GM18505 (cell line): ENCODE measurements at regions not wholly inside any gene's neighbourhood (a gene's known extent, or its start where the extent isn't known, plus 50 kb on each side); places are given as distances from the start of the nearest gene placed in this dataset.

Experiments used
- ATAC-seq: cut with Tn5 transposase; IDR thresholded peaks from one replicate; pipeline ENCODE4 v1.9.1; 2021; ENCODE audit not compliant: unreplicated experiment
- POLR2A ChIP-seq: IDR thresholded peaks from 4 replicates; pipeline ENCODE4 v1.6.1; 2011; ENCODE audit warnings: borderline replicate concordance; ENCODE audit not compliant: insufficient read depth, insufficient read length; ENCODE audit errors: extremely low read depth

GRCh38 chr6:113168057-113168456 lies 689.1 kb upstream of the MARCKS start:
- no peak for TF ChIP-seq POLR2A
- no peak for ATAC-seq

GRCh38 chr6:113169484-113169883 lies 687.7 kb upstream of the MARCKS start:
- no peak for ATAC-seq
- no peak for TF ChIP-seq POLR2A

- no peak for ATAC-seq
- TF ChIP-seq POLR2A = no peak
Observed at GRCh38 chr6:113170454-113170853, 686.7 kb upstream of the MARCKS start.

GRCh38 chr6:113171882-113172281 lies 685.3 kb upstream of the MARCKS start:
- ATAC-seq = no peak

GRCh38 chr6:113172531-113172966 lies 684.6 kb upstream of the MARCKS start:
- no peak for ATAC-seq
- no peak for TF ChIP-seq POLR2A

More at GRCh38 chr6:113171882-113172281, 685.3 kb upstream of the MARCKS start:
- TF ChIP-seq POLR2A = no peak

- no peak for TF ChIP-seq POLR2A
- no peak for ATAC-seq
Observed at GRCh38 chr6:113178349-113178748, 678.8 kb upstream of the MARCKS start.

- no peak for ATAC-seq
- TF ChIP-seq POLR2A = no peak
Observed at GRCh38 chr6:113181164-113181563, 676.0 kb upstream of the MARCKS start.

GRCh38 chr6:113182370-113183141 lies 674.6 kb upstream of the MARCKS start:
- TF ChIP-seq POLR2A = no peak
- no peak for ATAC-seq

- TF ChIP-seq POLR2A = no peak
- ATAC-seq = no peak
Observed at GRCh38 chr6:113184291-113184690, 672.9 kb upstream of the MARCKS start.

- no peak for ATAC-seq
- no peak for TF ChIP-seq POLR2A
Observed at GRCh38 chr6:113184736-113185135, 672.4 kb upstream of the MARCKS start.

- no peak for TF ChIP-seq POLR2A
- no peak for ATAC-seq
Observed at GRCh38 chr6:113185299-113185698, 671.8 kb upstream of the MARCKS start.

GRCh38 chr6:113187661-113188060 lies 669.5 kb upstream of the MARCKS start:
- no peak for ATAC-seq
- no peak for TF ChIP-seq POLR2A

GRCh38 chr6:113188962-113189361 lies 668.2 kb upstream of the MARCKS start:
- no peak for TF ChIP-seq POLR2A
- ATAC-seq = no peak

- ATAC-seq = no peak
- no peak for TF ChIP-seq POLR2A
Observed at GRCh38 chr6:113190170-113190569, 667.0 kb upstream of the MARCKS start.
